Keratinocyte (primary cell): ENCODE measurements at regions not wholly inside any gene's neighbourhood (a gene's known extent, or its start where the extent isn't known, plus 50 kb on each side); places are given as distances from the start of the nearest gene placed in this dataset.

Source experiments
- DNase-seq: peaks from one replicate; pipeline ENCODE4 v3.0.0-alpha.2; 2011; ENCODE audit warnings: low read depth, missing footprints, low spot score
- FAIRE-seq: peaks from 2 replicates; lab custom pipeline; 2011; peaks lifted over from hg19 to GRCh38; lab: Jason Lieb, UNC
- H2AFZ ChIP-seq: 2 replicates; pipeline ENCODE4 v1.6.0; 2012; ENCODE audit warnings: low read length, control low read depth, inconsistent platforms; ENCODE audit not compliant: control insufficient read depth
- H3K27ac ChIP-seq: 2 replicates; pipeline ENCODE4 v1.5.1; 2011; ENCODE audit warnings: low read length; ENCODE audit not compliant: control insufficient read depth, insufficient read depth
- H3K27me3 ChIP-seq: 3 replicates; pipeline ENCODE4 v1.6.0; 2011; ENCODE audit warnings: low read length; ENCODE audit not compliant: control insufficient read depth, insufficient read depth; ENCODE audit errors: extremely low read depth
- H3K36me3 ChIP-seq, 2 experiments: 2 replicates in 1 of 2; 3 replicates in 1 of 2; pipeline ENCODE4 v1.5.1; 2011; ENCODE audit warnings: low read length in 2 of 2, mild to moderate bottlenecking in 1 of 2; ENCODE audit not compliant: control insufficient read depth in 2 of 2, insufficient read depth in 2 of 2; ENCODE audit errors: extremely low read depth in 1 of 2
- H3K4me1 ChIP-seq: 3 replicates; pipeline ENCODE4 v1.5.1; 2011; ENCODE audit warnings: low read length; ENCODE audit not compliant: control insufficient read depth, insufficient read depth; ENCODE audit errors: extremely low read depth
- H3K4me2 ChIP-seq: 3 replicates; pipeline ENCODE4 v1.6.0; 2011; ENCODE audit warnings: low read depth, low read length; ENCODE audit not compliant: control insufficient read depth, insufficient read depth; ENCODE audit errors: extremely low read depth
- H3K4me3 ChIP-seq, 3 experiments: fragments of 200-600 bp in 1 of 3; sonication (generic) in 1 of 3; 2 replicates in 2 of 3; 3 replicates in 1 of 3; pipeline ENCODE4 v1.5.1; 2011 to 2016; ENCODE audit warnings: low read length in 3 of 3, mild to moderate bottlenecking in 3 of 3, control low read depth in 2 of 3, inconsistent platforms in 1 of 3, low read depth in 1 of 3, mixed read lengths in 1 of 3, mixed run types in 1 of 3, moderate library complexity in 1 of 3; ENCODE audit not compliant: control insufficient read depth in 2 of 3, insufficient read depth in 2 of 3; ENCODE audit errors: extremely low read depth in 1 of 3
- H3K79me2 ChIP-seq: 2 replicates; pipeline ENCODE4 v1.6.0; 2012; ENCODE audit warnings: low read length; ENCODE audit not compliant: control insufficient read depth, insufficient read depth
- H3K9ac ChIP-seq: 3 replicates; pipeline ENCODE4 v1.6.0; 2011; ENCODE audit warnings: low read length; ENCODE audit not compliant: control insufficient read depth, insufficient read depth; ENCODE audit errors: extremely low read depth
- H3K9me1 ChIP-seq: 3 replicates; pipeline ENCODE4 v1.6.0; 2011; ENCODE audit warnings: low read length; ENCODE audit not compliant: control insufficient read depth, insufficient read depth; ENCODE audit errors: extremely low read depth
- H3K9me3 ChIP-seq: 2 replicates; pipeline ENCODE4 v1.5.1; 2012; ENCODE audit warnings: low read depth, low read length; ENCODE audit not compliant: control insufficient read depth
- H4K20me1 ChIP-seq: 3 replicates; pipeline ENCODE4 v1.6.0; 2011; ENCODE audit warnings: low read length; ENCODE audit not compliant: control insufficient read depth, insufficient read depth; ENCODE audit errors: extremely low read depth
- EZH2 ChIP-seq: IDR thresholded peaks from one replicate; pipeline ENCODE4 v1.6.1; 2012; ENCODE audit warnings: inconsistent platforms, mild to moderate bottlenecking, low read length, moderate library complexity
- dilution Hi-C: fragments of 300-500 bp; cut with MboI; formaldehyde crosslinking; loops from one replicate; pipeline ENCODE4 v1.7.0; 2020; ENCODE audit warnings: low sequenced_read_pairs; ENCODE audit not compliant: extremely low pct_ligation_motif_present
- TF ChIP-seq, protein P1 (sequence below), 3 experiments: IDR thresholded peaks in 1 of 3; conservative IDR thresholded peaks in 1 of 3; optimal IDR thresholded peaks in 1 of 3; 2 replicates in 2 of 3; 3 replicates in 1 of 3; pipeline versions ENCODE3 to v1.5.1; 2011; ENCODE audit warnings: low read length in 3 of 3, mild to moderate bottlenecking in 3 of 3, moderate library complexity in 2 of 3, control low read depth in 1 of 3, inconsistent platforms in 1 of 3; ENCODE audit not compliant: insufficient read depth in 2 of 3; ENCODE audit errors: extremely low read depth in 1 of 3

DNA sequence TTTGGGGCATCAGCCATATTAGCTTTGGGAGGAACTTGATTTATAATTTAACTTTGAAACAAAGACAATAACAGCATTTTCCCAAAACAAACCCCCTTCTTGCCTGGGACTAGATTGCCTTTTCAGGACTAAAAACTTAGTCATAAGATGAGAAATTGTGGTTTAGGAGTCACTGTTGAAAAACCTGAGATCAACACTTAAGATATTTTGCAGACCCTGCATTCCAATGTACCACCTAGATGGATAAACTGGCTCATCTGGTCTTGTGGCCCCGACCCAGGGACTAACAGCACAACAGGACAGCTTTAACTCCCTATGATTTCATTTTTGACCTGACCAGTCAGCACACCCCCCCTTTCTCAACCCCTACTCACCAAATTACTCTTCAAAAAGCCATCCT, 1165.4 kb downstream of the XPNPEP1 start:
- Histone ChIP-seq H4K20me1 (no peaks in the 10 kb centered on the region), H3K27me3 (no peaks in the 10 kb centered on the region), H3K79me2 (no peaks in the 10 kb centered on the region), H3K9me1 (no peaks in the 10 kb centered on the region), H3K36me3 (no peaks in the 10 kb centered on the region), H3K27ac (no peak overlapping the region), H3K4me3 (no peak overlapping the region), H3K4me2 (no peak overlapping the region), H3K9ac (no peak overlapping the region), H3K9me3 (no peaks in the 10 kb centered on the region), H2AFZ (no peak overlapping the region), H3K4me1 (no peaks in the 10 kb centered on the region)
- TF ChIP-seq EZH2 = no peak
- TF ChIP-seq, protein P1, sequence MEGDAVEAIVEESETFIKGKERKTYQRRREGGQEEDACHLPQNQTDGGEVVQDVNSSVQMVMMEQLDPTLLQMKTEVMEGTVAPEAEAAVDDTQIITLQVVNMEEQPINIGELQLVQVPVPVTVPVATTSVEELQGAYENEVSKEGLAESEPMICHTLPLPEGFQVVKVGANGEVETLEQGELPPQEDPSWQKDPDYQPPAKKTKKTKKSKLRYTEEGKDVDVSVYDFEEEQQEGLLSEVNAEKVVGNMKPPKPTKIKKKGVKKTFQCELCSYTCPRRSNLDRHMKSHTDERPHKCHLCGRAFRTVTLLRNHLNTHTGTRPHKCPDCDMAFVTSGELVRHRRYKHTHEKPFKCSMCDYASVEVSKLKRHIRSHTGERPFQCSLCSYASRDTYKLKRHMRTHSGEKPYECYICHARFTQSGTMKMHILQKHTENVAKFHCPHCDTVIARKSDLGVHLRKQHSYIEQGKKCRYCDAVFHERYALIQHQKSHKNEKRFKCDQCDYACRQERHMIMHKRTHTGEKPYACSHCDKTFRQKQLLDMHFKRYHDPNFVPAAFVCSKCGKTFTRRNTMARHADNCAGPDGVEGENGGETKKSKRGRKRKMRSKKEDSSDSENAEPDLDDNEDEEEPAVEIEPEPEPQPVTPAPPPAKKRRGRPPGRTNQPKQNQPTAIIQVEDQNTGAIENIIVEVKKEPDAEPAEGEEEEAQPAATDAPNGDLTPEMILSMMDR (optimal IDR thresholded peaks at IDR 0.05 in 1 of 3, IDR thresholded peaks at IDR 0.05 in 1 of 3, conservative IDR thresholded peaks at IDR 0.05 in 1 of 3; ENCODE audit: extremely low read depth in 1 of 3, insufficient read depth in 2 of 3, low read length in 3 of 3) = no peak
- no peak for FAIRE-seq
- no peak for DNase-seq
- dilution Hi-C loops = no loop called here

DNA sequence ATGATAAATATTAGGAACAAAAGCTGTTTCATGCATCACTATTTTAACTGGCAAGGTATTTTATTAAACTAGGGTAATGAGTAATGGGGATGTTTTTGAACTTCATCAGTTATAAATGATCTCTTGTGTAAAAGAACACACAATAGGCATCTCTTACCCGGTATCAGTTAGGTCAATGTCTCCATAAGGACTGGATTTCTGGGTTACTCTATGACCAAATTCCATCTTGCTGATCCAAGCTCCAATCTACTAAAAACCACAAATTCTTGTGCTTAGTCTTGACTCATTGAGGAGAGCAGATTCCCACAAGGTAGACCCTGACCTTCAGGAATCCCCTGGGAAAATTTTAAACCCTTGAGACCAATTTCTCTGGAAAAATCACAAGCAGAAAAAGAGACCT, 1167.7 kb downstream of the XPNPEP1 start:
- H3K36me3 ChIP-seq = no peaks in the 10 kb centered on the region
- H3K4me3 ChIP-seq = no peak overlapping the region
- no peak overlapping the region for H3K27ac ChIP-seq
- no peak overlapping the region for H2AFZ ChIP-seq
- dilution Hi-C loops = no loop called here
- H3K9me1 ChIP-seq = no peaks in the 10 kb centered on the region
- FAIRE-seq = no peak
- H3K79me2 ChIP-seq = no peaks in the 10 kb centered on the region
- no peaks in the 10 kb centered on the region for H3K9me3 ChIP-seq
- no peak overlapping the region for H3K9ac ChIP-seq
- no peak for DNase-seq
- no peak for TF ChIP-seq EZH2
- TF ChIP-seq, protein P1 (optimal IDR thresholded peaks at IDR 0.05 in 1 of 3, IDR thresholded peaks at IDR 0.05 in 1 of 3, conservative IDR thresholded peaks at IDR 0.05 in 1 of 3; ENCODE audit: extremely low read depth in 1 of 3, insufficient read depth in 2 of 3, low read length in 3 of 3) = no peak
- H4K20me1 ChIP-seq = no peaks in the 10 kb centered on the region
- no peaks in the 10 kb centered on the region for H3K27me3 ChIP-seq
- no peak overlapping the region for H3K4me2 ChIP-seq
- no peaks in the 10 kb centered on the region for H3K4me1 ChIP-seq
